Liver (tissue), 3 donors: ENCODE measurements at regions not wholly inside any gene's neighbourhood (a gene's known extent, or its start where the extent isn't known, plus 50 kb on each side); places are given as distances from the start of the nearest gene placed in this dataset.

ENCODE experiments used
- GABPA ChIP-seq, 2 donors: IDR thresholded peaks in 1 of 2; conservative IDR thresholded peaks in 1 of 2; 2 replicates each; pipeline ENCODE4 v1.6.1; 2016; ENCODE audit warnings: antibody characterized with exemption in 2 of 2, mild to moderate bottlenecking in 1 of 2, moderate library complexity in 1 of 2
- RAD21 ChIP-seq, 2 donors: IDR thresholded peaks; 2 replicates each; pipeline ENCODE4 v1.6.1; 2016; ENCODE audit warnings: antibody characterized with exemption in 2 of 2, mild to moderate bottlenecking in 2 of 2
- YY1 ChIP-seq: IDR thresholded peaks from 2 replicates; pipeline ENCODE4 v1.6.1; 2016; ENCODE audit warnings: antibody characterized with exemption, mild to moderate bottlenecking
- TF ChIP-seq, protein P1 (sequence below): fragments of 150-350 bp; IDR thresholded peaks from 2 replicates; pipeline ENCODE4 v1.5.1; 2017; ENCODE audit warnings: improper control_type of control experiment, low read depth, low read length; ENCODE audit not compliant: missing input control
- TF ChIP-seq, protein P2 (sequence below): IDR thresholded peaks from 2 replicates; pipeline ENCODE4 v1.6.1; 2016; ENCODE audit warnings: antibody characterized with exemption, mild to moderate bottlenecking
- TF ChIP-seq, protein P3 (sequence below): IDR thresholded peaks from 2 replicates; pipeline ENCODE4 v1.6.1; 2016; ENCODE audit warnings: antibody characterized with exemption
- TF ChIP-seq, protein P4 (sequence below): IDR thresholded peaks from 2 replicates; pipeline ENCODE4 v1.6.1; 2016; ENCODE audit warnings: antibody characterized with exemption
- donor health status: healthy.
- donor health status: healthy.

DNA sequence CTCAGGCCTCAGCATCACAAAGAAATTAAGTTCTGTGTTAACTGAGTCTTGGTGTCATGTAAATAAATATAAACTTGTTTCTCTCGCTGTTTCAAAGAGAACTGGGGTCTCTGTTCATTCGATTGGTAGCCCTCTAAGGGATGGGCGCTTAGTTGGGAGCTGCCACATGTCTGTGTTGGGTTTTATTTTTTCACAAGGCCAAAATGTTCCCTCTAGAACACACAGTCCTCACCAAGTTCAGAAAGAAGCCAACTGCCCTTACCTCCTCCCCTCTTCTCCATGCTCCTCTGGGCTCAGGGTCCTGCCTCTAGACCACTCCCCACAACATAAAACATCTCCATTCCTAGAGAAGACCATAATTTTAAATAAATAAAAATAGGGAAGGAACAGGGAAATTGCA, 490.9 kb downstream of the TNS1 start:
- TF ChIP-seq, protein P1, sequence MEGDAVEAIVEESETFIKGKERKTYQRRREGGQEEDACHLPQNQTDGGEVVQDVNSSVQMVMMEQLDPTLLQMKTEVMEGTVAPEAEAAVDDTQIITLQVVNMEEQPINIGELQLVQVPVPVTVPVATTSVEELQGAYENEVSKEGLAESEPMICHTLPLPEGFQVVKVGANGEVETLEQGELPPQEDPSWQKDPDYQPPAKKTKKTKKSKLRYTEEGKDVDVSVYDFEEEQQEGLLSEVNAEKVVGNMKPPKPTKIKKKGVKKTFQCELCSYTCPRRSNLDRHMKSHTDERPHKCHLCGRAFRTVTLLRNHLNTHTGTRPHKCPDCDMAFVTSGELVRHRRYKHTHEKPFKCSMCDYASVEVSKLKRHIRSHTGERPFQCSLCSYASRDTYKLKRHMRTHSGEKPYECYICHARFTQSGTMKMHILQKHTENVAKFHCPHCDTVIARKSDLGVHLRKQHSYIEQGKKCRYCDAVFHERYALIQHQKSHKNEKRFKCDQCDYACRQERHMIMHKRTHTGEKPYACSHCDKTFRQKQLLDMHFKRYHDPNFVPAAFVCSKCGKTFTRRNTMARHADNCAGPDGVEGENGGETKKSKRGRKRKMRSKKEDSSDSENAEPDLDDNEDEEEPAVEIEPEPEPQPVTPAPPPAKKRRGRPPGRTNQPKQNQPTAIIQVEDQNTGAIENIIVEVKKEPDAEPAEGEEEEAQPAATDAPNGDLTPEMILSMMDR: no peak
- TF ChIP-seq RAD21 (IDR thresholded peaks at IDR 0.05) (no peak), YY1 (no peak), GABPA (IDR thresholded peaks at IDR 0.05 in 1 of 2, conservative IDR thresholded peaks at IDR 0.05 in 1 of 2) (no peak)
- TF ChIP-seq, protein P2, sequence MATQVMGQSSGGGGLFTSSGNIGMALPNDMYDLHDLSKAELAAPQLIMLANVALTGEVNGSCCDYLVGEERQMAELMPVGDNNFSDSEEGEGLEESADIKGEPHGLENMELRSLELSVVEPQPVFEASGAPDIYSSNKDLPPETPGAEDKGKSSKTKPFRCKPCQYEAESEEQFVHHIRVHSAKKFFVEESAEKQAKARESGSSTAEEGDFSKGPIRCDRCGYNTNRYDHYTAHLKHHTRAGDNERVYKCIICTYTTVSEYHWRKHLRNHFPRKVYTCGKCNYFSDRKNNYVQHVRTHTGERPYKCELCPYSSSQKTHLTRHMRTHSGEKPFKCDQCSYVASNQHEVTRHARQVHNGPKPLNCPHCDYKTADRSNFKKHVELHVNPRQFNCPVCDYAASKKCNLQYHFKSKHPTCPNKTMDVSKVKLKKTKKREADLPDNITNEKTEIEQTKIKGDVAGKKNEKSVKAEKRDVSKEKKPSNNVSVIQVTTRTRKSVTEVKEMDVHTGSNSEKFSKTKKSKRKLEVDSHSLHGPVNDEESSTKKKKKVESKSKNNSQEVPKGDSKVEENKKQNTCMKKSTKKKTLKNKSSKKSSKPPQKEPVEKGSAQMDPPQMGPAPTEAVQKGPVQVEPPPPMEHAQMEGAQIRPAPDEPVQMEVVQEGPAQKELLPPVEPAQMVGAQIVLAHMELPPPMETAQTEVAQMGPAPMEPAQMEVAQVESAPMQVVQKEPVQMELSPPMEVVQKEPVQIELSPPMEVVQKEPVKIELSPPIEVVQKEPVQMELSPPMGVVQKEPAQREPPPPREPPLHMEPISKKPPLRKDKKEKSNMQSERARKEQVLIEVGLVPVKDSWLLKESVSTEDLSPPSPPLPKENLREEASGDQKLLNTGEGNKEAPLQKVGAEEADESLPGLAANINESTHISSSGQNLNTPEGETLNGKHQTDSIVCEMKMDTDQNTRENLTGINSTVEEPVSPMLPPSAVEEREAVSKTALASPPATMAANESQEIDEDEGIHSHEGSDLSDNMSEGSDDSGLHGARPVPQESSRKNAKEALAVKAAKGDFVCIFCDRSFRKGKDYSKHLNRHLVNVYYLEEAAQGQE: no peak
- TF ChIP-seq, protein P3, sequence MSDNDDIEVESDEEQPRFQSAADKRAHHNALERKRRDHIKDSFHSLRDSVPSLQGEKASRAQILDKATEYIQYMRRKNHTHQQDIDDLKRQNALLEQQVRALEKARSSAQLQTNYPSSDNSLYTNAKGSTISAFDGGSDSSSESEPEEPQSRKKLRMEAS: no peak
- TF ChIP-seq, protein P4, sequence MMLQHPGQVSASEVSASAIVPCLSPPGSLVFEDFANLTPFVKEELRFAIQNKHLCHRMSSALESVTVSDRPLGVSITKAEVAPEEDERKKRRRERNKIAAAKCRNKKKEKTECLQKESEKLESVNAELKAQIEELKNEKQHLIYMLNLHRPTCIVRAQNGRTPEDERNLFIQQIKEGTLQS: no peak
